ENCODE measurements at regions not wholly inside any gene's neighbourhood (a gene's known extent, or its start where the extent isn't known, plus 50 kb on each side); places are given as distances from the start of the nearest gene placed in this dataset.
"Not testable (repeated sequence)": the region's sequence is repeated elsewhere in the genome, so short reads cannot be mapped to it uniquely, and the experiment has no call there.

DNA sequence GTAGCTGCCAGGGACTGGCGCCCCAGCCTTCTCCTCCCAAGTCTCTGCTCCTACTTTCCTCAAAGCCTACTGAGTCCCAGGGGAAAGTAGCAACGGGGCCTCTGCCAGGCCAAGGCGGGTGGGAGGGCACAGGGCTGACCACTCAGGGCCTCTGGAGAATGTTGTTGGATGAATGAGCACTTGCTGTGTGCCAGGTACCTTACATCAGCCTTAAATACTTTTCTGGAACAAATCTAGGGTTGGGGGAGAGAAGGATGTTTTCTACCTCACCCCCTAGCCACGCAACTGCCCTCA, 119.3 kb upstream of the ZBTB40 start:
- DNase-seq (ENCODE audit: low read depth) = no peak

DNA sequence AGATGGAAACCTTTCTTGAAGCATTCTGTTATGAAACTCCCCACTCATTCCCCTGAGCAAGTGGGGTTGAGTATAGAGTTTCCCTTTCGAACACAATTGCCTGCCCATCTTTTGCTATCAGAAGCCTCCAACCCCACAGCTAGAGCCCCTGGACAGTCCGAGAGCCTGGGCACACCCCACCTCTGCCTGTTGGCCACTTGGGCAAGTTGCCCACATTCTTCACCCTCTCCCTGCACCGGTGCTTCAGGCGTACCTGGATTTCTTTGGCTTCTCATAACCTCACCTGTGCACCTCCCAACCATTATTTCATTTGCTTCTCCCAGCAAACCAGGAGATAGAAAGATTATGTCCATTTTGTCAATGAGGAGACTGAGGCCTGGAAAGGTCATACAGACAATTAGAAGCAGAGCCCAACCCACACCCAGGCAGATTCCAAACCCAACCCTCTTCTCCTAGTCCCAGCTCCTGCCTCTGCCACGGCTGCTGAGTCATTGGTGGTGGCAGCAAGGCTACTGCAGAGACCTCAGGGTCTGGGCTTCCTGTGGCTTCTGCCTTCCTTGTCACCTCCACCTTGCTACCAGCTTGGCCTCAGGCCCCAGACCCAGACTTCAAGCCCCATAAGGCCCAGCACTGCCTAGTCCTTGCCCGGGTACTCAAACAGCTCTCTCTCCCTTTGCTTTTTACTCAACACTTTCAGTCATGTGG, 118.7 kb upstream of the ZBTB40 start:
- no peak for DNase-seq (ENCODE audit: low read depth)

DNA sequence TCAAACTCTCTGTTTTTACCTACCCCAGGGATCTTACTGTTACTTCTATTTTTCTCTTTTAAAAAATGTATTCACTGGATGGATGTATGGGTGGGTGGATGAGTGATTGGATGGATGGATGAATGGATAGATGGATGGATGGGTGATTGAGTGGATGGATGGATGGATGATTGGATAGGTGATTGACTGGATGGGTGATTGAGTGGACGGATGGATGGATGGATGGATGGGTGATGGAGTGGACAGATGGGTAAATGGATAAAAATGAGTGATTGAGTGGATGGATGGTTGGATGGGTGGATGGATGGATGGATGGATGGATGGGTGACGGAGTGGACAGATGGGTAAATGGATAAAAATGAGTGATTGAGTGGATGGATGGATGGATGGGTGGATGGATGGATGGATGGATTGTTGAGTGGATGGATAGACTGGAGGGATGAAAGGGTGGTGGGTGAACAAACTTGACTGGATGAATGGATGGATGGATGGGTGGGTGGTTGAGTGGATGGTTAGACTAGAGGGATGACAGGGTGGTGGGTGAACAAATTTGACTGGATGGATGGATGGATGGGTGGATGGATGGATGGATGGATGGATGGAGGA, 118.0 kb upstream of the ZBTB40 start:
- no peak for DNase-seq (ENCODE audit: low read depth)

DNA sequence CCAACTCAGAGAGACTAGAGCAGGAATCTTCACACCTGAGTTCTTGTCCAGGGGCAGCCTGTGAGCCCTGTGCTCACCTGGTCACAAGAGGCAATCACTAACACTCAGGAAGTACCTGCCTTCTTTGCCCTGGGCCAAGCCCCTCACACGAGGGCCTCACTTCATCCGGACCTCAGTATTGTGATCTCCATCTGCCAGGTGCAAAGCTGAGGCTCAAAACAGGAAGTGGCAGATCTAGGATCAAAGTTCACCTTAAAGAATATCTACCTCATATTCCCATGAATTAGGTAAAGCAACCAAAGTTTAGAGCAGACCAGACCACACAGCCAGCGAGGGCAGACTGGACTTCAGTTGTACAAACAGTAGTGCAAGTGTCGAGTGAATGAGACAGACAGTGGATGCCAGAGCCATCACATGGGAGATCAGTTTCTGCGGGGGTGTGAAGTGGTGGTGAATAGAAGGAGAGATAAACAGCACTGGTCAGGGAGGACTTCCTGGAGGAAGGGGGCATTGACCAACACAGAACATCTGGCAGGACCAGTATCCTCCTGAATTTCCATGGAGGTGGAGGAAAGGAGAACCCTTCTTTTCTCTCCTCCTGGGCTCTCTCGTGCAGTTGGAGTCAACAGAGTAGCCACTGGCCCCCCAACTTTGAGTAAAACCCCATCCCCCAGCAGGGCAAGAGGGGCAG, 116.6 kb upstream of the ZBTB40 start:
- no peak for DNase-seq (ENCODE audit: low read depth)

DNA sequence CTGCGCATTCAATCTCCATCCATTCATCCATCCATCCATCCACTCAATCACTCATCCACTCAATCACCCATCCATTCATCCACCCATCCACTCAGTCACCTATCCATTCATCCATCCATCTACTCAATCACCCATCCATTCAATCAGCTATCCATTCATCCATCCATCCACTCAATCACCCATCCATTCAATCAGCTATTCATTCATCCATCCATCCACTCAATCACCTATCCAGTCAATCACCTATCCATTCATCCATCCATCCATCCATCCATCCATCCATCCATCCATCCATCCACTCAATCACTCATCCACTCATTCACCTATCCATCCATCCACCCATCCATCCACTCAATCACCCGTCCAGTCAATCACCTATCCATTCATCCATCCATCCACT, 115.4 kb upstream of the ZBTB40 start:
- DNase-seq (ENCODE audit: low read depth) = not testable (repeated sequence)

DNA sequence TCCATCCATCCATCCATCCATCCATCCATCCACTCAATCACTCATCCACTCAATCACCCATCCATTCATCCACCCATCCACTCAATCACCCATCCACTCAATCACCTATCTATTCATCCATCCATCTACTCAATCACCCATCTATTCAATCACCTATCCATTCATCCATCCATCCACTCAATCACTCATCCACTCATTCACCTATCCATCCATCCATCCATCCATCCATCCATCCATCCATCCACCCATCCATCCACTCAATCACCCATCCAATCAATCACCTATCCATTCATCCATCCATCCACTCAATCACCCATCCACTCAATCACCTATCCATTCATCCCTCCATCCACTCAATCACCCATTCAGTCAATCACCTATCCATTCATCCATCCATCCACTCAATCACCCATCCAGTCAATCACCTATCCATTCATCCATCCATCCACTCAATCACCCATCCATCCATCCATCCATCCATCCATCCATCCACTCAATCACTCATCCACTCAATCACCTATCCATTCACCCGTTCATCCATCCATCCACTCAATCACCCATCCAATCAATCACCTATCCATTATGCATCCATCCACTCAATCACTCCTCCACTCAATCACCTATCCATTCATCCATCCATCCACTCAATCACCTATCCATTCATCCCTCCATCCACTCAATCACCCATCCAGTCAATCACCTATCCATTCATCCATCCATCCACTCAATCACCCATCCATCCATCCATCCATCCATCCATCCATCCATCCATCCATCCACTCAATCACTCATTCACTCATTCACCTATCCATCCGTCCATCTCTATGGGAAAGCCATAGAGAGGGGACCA, 114.7 kb upstream of the ZBTB40 start:
- not testable (repeated sequence) for DNase-seq (ENCODE audit: low read depth)

DNA sequence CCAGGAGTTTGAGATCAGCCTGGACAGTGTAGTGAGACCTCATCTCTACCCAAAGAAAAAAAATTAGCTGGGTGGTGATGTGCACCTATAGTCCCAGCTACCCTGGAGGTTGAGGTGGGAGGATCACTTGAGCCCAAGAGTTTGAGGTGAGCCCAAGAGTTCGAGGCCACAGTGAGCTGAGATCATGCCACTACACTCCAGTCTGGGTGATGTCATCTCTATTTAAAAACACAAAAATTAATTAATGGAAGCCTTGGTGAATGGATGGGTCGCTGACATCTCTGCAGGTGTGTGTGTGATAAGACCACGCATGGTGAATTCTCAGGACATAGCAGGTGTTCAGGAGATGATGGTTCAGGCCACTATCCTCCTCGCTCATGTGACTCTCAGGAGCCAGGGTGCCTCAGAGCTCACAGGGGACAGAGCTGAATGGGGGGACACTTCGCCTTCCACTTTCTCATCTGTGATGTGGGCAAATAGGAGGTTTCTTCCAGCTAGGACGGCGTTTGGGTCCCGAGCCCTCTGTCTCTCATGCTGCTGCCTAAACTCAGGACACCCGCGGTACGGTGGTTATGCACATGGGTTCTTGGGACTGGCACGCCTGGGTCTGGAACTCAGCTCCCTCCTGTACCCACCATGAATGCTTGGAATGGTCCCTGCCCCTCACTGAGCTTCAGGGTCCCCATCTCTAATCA, 113.4 kb upstream of the ZBTB40 start:
- DNase-seq (ENCODE audit: low read depth) = no peak

DNA sequence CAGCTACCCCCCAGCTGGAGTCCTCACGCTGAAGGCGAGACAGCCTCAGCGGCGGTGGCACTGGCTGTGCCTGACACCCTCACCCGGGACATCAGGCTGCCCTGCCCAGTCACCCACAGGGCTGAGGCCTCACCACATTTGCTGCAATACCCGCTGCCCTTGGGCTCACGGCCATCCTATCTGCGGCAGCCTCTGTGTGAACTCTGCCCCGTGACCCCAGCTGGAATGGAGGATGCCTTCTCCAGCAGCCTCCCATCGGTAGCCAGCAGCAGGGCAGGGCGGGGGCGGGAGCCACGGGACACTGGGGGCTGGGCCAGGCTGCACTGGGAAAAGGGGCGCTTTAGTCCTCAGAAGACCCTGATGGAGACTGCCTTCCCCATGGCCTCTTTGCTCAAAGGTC, 112.4 kb upstream of the ZBTB40 start:
- DNase-seq (ENCODE audit: low read depth) = no peak

DNA sequence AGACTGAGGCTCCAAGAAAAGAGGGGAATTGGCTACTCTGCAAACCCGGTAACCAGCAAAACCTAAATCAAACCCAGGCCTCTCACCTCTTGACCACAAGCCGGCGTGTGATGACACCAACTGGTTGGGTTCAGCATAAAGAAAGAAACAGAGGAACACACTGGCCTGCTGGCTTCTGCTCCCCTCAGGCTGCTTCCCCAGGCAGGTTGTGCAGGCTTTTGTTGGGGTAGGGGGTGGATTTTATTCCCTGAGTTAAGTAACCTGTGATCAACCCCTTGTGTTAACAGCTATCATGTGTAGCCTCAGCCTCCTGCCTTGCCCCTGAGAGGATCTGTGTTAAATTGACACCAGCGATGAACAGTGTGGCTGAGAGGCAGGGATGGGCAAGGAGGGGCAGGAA, 111.6 kb upstream of the ZBTB40 start:
- no peak for DNase-seq (ENCODE audit: low read depth)

DNA sequence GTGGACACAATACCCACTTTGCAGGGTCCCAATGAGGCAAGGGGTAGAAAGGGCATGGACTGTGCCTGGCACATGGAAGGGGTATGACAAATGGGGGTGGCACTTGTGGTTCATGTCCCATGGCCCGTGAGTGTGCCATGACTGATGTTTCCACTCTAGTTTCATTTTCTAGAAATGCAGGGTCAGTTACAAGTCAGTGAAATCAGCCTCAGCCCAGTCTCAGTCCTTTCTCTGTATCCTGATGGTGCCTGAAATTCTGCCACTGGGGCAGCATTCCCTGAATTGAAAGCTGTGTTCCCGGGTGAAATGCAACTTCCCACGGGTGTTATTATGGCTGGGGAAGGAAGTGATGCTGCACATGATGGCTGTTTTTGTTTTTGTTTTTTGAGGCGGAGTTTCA, 110.8 kb upstream of the ZBTB40 start:
- no peak for DNase-seq (ENCODE audit: low read depth)

DNA sequence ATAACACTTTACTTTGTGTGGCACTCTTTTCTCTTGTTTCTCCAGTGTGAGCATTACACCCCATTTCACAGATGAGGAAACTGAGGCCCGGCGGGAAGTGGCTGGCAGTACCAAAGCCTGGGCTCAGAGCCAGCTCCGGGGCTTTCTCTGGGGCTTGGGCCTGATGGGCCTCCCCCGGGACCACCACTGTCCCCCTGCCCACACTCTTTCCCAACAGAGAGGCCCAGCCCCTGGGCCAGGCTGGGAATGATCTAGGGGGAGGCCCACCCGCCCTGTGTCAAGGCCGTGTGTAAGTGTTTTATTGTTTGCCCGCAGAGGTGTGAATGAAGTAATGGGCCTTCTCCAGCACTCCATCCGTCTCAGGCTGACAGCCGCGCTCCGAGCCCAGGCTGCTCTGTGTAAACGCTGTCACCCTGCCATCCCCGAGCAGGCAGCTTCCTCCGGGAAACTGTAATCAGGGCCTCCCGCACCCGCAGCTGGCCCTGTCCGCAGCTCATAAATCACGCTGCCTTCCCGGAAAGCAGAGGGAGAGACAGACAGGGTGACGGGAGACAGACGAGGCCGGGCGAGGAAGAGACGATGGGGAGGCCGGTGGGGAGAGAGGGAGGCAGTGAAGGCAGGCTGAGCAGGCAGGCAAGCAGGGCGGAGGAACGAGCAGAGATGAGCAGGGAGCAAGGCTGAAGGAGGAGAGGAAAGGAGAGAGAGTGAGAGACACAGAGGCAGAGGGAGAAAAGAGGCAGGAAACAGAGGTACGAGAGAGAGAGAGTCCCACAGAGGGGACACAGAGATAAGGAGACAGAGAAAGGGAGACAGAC, 109.7 kb upstream of the ZBTB40 start:
- no peak for DNase-seq (ENCODE audit: low read depth)

DNA sequence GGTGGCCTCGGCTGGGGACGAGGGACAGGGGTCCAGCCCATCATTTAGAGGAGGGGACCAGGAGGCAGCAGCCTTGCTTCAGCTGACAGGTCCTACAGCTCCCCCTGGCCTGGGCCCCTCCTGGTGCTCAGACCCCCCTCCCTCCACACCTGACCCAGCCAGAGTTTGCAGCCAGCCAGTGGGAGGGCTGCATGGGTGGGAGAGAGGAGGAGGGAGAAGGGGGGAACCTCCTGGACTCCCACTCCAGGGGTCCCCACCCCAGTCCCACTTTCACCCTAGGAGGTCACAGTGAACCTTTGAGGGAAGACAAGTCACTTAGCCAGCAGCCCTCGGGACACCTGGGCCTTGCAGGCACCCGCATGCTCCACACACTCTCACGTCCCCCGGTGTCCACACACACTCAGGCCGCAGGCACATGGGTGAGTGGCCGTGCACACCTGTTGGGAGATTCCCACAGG, 108.9 kb upstream of the ZBTB40 start:
- DNase-seq (ENCODE audit: low read depth) = no peak

DNA sequence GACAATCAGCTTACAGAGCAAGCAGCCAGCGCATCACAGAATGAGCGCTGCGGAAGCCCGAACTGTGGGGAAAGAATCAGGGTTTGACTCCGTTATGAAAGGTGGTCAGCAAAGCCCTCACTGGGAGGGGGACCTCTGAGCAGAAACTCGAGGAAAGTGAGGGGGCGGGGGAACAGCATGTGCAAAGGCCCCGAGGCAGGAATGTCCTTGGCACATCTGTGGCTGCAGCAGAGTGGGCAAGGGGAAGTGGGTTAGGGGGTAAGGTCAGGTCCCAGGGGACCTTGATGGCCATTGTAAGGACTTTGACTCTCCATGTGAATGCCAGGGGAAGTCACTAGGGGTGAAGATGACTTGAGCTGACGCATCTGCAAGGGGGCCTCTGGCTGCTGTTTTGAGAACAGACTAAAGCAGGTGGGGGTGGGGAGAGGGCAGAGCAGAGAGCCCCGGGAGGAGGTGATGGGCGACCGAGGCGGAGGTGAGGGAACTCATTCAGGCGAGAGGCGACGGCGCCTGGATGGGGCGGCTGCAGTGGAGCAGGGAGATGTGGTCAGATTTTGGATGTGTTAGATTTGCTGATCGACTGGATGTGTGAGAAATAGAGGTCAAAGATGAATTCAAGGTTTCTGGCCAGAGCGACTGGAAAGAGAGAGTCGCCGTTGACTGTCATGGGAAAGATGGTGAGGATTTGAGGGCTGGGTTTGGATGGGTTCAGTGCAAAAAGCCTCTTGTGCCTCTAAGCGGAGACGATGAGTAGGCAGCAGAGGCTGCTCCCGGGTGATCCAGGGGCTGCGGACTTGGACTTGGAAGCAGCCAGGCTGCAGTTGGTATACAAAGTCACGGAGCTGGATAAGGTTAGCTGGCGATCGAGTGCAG, 108.0 kb upstream of the ZBTB40 start:
- no peak for DNase-seq (ENCODE audit: low read depth)

DNA sequence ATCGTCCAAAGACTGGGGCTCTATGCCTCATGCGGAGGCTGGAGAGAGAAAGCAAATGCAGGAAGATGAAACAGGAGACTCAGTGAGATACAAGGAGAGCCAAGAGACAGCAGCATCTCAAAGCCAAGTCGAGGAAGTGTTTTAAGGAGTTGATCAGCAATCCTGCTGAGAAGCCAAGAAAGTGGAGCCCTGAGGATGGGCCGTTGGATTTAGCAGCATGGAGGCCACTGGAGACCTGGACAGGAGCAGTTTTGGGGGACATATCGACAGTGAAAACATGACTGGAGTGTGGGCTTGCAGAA, 107.4 kb upstream of the ZBTB40 start:
- DNase-seq (ENCODE audit: low read depth) = no peak

DNA sequence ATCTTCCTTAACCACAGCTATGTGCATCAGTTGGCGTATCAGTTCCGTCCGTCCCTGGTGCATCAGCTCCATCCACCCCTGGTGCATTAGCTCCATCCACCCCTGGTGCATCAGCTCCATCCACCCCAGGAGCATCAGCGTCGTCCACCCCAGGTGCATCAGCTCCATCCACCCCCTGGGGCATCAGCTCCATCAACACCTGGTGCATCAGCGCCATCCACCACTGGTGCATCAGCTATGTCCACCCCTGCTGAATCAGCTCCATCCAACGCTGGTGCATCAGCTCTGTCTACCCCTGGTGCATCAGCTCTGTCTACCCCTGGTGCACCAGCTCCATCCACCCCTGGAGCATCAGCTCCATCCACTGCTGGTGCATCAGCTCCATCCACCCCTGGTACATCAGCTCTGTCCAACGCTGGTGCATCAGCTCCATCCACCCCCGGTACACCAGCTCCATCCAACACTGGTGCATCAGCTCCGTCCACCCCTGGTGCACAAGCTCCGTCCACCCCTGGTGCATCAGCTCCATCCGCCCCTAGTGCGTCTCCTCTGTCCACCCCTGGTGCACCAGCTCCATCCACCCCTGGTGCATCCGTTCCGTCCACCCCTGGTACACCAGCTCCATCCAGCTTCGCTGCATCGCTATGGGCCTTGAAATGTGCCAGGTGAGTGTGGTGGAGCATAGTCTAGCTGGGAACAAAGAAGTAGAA, 106.6 kb upstream of the ZBTB40 start:
- DNase-seq (ENCODE audit: low read depth) = no peak

DNA sequence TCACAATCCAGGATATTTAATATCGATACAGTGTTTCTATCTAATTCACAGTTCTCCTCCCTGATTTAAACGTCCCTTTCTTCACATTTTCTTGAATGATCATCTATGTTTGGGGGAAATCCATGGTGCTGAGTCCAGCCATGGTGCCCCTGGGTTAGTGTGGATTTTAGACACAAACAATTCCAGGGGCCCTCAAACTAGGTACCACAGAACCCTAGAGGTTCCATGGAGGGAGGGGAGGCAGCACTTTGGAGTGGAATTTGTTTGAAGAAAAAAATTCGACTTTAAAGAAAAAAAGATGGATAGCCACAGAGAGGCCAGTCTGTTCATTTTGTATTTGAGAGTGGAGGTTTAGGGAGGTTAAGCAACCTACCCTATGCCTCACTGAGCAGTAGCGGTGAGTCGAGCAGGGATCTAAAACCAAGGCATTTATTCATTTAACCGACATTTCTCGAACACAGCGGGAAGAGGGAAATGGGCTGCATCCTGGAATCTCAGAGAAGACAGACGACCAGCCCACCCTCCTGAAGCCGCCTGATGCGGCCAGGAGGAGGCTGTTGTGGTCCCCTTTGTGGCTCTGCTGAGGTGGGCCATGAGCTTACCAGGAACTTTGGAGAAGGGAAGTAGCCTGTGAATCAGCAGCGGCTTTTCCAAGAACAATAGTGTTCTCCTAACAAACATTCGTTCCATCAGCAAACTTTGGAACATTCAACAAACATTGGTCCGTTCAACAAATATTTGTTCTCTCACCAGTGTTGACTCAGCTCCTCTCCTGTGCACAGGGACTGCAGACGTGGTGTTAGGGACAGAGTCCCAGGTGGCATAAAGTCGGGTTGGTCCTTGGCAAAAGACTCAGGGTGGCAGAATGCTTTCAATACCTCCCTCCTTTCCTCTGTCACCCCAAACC, 103.5 kb upstream of the ZBTB40 start:
- no peak for DNase-seq (ENCODE audit: low read depth)

DNA sequence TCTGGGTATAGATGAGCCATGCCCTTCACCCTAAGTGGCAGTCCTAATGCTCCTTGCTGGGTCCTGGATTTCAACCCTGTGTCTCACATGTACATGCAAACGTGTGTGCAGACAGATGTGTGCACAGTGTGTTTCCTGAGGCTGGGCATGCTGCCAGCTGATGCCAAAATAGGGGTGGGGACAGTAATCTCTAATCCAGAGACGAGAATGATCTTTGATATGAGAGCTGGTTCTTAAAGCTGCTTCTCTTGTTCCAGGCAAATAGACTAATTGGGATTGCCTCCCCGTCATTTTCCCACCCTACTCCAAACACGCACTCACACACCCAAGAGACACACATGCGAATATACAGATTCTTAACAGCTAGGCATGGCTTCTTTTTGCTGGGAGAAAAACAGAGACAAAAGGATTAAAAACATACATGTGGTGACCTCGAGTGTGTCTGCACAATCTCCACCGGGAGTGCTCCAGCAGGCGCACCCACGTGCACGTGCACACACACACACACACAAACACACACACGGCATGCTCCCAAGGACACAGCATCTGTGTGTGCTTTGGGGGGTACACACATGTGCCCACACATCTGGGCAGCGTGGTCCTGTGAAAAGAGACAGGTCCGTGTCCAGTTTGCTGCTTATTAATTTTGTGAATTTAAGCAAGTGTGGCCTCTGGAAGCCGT, 102.1 kb upstream of the ZBTB40 start:
- no peak for DNase-seq (ENCODE audit: low read depth)
